ENCODE measurements at regions not wholly inside any gene's neighbourhood (a gene's known extent, or its start where the extent isn't known, plus 50 kb on each side); places are given as distances from the start of the nearest gene placed in this dataset.
A peak's percentile ranks its signal among the peaks of the same experiment; 100 is the strongest.

DNA sequence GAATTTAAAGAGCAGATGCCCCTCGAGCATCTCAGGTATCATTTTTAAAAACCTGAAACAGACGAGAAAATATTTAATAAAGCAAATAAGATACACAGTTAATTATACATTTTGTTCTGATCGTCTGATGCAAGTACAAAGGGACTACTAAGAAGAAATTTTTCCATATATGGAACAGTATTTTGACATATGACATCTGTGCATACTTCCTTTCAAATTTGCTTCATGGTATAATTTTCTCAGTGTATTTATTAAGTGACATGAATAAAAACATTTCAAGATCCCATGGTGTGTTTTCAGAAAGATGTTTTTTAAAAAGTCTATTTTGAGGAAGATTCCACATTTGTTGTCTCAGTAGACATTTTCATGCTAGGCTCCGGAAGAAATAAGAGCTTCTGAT is 208.1 kb downstream of the VGLL3 start (continued):
- no peak for TF ChIP-seq CREM (IDR thresholded peaks at IDR 0.05; ENCODE audit: low read depth)

DNA sequence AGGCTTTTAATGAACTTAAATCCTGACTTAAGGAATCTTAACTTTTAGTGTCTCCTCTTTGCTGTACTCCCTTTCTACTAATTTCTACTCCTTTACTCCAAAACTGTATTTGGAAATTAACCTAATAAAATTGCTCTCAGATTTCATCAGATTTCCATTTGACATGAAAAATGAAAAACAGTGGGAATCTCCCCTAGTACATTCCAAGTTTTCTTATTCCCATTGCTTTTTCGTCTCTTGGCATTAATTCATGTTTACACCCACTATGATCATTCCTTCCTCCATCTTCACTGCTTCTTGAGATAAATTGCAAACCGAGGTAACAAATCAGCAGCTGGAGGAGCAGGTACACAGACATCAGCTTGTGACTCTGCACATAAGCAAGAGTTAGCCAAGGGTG is 208.7 kb downstream of the VGLL3 start:
- intact Hi-C loops (cut with micrococcal nuclease; ENCODE audit: unreplicated experiment) = no loop called here
- 0% methylated on average over 2 of the region's 2 CpGs for WGBS (ENCODE audit: insufficient coverage, insufficient replicate concordance, low lambda C conversion rate, missing lambda C conversion rate)
- POLR2A ChIA-PET = no interaction called here

DNA sequence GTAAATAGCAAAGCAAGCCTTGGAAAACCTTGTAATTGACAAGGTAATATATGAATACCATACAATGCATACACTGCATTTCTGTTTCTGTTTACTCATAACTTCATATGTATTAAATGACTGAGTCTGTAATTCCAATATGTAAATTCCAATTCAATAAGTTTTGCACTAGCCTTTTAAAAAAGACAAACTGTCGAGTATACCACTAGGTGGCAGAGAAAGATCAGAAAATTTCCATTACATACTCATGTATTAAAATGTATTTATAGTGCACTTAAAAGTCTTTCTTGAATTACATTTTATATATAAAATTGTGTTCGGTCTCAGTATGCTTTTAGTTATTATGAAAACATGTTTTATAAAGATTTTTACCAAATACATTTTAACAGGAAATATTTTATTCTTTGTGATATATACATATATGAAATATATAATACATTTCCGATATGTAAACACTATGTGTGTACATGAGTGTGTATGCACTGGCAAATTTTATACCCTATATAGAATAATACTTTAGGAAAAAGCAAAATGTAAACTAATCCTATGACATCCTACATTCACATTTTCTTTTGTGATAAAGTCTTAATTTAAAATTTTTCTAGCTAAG is 216.8 kb downstream of the VGLL3 start:
- peak; percentile 39; the same call in 1 of the 3 replicates for ATAC-seq
- BruUV-seq (replicated peaks) = no TSS peak
- no peaks in the 10 kb centered on the region for H4K20me1 ChIP-seq (ENCODE audit: control insufficient read depth, insufficient read depth)
- CTCF ChIA-PET = interaction anchor here (0.7 to 4.2 kb wide), 8 partner anchors 13 to 394 kb away, joined by 3 to 26 read pairs (median 4); no protein-coding TSS in a partner anchor
- H3K79me2 ChIP-seq (ENCODE audit: control insufficient read depth, insufficient read depth, low read length) = no peaks in the 10 kb centered on the region
- H3K4me1 ChIP-seq (ENCODE audit: control insufficient read depth, insufficient read depth, low read length) = no peaks in the 10 kb centered on the region
- H3K36me3 ChIP-seq (ENCODE audit: control insufficient read depth in 2 of 2, insufficient read depth in 2 of 2, low read length in 1 of 2) = no peaks in the 10 kb centered on the region
- intact Hi-C loops (cut with micrococcal nuclease; ENCODE audit: unreplicated experiment) (loop anchor here (2.0 to 10.0 kb wide), 3 partner anchors 201 to 395 kb away; no protein-coding TSS in a partner anchor), in situ Hi-C loops (cut with MboI) (no loop called here)
- no peak overlapping the region for H3K27ac ChIP-seq (ENCODE audit: control insufficient read depth, insufficient read depth)
- RAD21 ChIA-PET (ENCODE audit: unreplicated experiment) = interaction anchor here (0.6 kb wide), 1 partner anchor 394 kb away, joined by 4 read pairs; no protein-coding TSS in a partner anchor
- H3K4me2 ChIP-seq (ENCODE audit: control insufficient read depth, insufficient read depth) = no peak overlapping the region
- SMC1A ChIA-PET (ENCODE audit: uncharacterized antibody, unreplicated experiment) = interaction anchor here (1.4 kb wide), 1 partner anchor 309 kb away, joined by 3 read pairs; no protein-coding TSS in a partner anchor
- no peaks in the 10 kb centered on the region; a peak in 1 of 4 replicates for H3K27me3 ChIP-seq (replicated peaks in 1 of 2; ENCODE audit: control insufficient read depth in 2 of 2, insufficient read depth in 2 of 2, low read length in 1 of 2)
- 15% methylated on average over 3 of the region's 3 CpGs for WGBS (ENCODE audit: insufficient coverage, insufficient replicate concordance, low lambda C conversion rate, missing lambda C conversion rate)
- no peak for DNase-seq (ENCODE audit: low read depth, low spot score)
- no peak overlapping the region for H3K9ac ChIP-seq (ENCODE audit: control insufficient read depth, insufficient read depth, low read length)
- H3K4me3 ChIP-seq = no peak overlapping the region
- peak; percentile 64 for FAIRE-seq
- POLR2A ChIA-PET = no interaction called here
- H2AFZ ChIP-seq (ENCODE audit: control insufficient read depth, low read depth, low read length) = no peak overlapping the region
- no peaks in the 10 kb centered on the region for H3K9me3 ChIP-seq (replicated peaks; ENCODE audit: control insufficient read depth, insufficient read depth, low read length)
- TF ChIP-seq SP1 (IDR thresholded peaks at IDR 0.05; ENCODE audit: low read depth, low read length) (no peak), MYC (IDR thresholded peaks at IDR 0.05; ENCODE audit: insufficient read depth, insufficient read length, insufficient replicate concordance, low read length, severe bottlenecking) (no peak), RELA (IDR thresholded peaks at IDR 0.05; ENCODE audit: borderline replicate concordance, partially characterized antibody) (no peak), RAD21 (IDR thresholded peaks at IDR 0.05; ENCODE audit: insufficient read depth, low read depth, low read length) (peak; percentile 28; the same call in 1 of the 2 replicates)
- TF ChIP-seq, protein P1, sequence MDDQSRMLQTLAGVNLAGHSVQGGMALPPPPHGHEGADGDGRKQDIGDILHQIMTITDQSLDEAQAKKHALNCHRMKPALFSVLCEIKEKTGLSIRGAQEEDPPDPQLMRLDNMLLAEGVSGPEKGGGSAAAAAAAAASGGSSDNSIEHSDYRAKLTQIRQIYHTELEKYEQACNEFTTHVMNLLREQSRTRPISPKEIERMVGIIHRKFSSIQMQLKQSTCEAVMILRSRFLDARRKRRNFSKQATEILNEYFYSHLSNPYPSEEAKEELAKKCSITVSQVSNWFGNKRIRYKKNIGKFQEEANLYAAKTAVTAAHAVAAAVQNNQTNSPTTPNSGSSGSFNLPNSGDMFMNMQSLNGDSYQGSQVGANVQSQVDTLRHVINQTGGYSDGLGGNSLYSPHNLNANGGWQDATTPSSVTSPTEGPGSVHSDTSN (IDR thresholded peaks at IDR 0.05; ENCODE audit: insufficient replicate concordance, low read depth, low read length) = no peak

More for the DNA sequence above, 208.7 kb downstream of the VGLL3 start:
- H3K27me3 ChIP-seq (replicated peaks in 1 of 2; ENCODE audit: control insufficient read depth in 2 of 2, insufficient read depth in 2 of 2, low read length in 1 of 2) = no peaks in the 10 kb centered on the region; a peak in 1 of 4 replicates
- BruUV-seq (replicated peaks) = no TSS peak
- H3K4me3 ChIP-seq = no peak overlapping the region
- H3K27ac ChIP-seq (ENCODE audit: control insufficient read depth, insufficient read depth) = no peak overlapping the region
- H3K9ac ChIP-seq (ENCODE audit: control insufficient read depth, insufficient read depth, low read length) = no peak overlapping the region
- H3K79me2 ChIP-seq (ENCODE audit: control insufficient read depth, insufficient read depth, low read length) = no peaks in the 10 kb centered on the region
- H3K4me1 ChIP-seq (ENCODE audit: control insufficient read depth, insufficient read depth, low read length) = no peaks in the 10 kb centered on the region
- no peaks in the 10 kb centered on the region for H4K20me1 ChIP-seq (ENCODE audit: control insufficient read depth, insufficient read depth)
- in situ Hi-C loops (cut with MboI) = loop anchor here (10.0 to 25.0 kb wide), 2 partner anchors 303 to 380 kb away; no protein-coding TSS in a partner anchor
- no peak for TF ChIP-seq BACH1 (IDR thresholded peaks at IDR 0.05; ENCODE audit: borderline replicate concordance)
- TF ChIP-seq NRF1 (conservative IDR thresholded peaks at IDR 0.05; ENCODE audit: low read depth, low read length) = no peak
- no peak for TF ChIP-seq SMAD1 (IDR thresholded peaks at IDR 0.05; ENCODE audit: low read depth, partially characterized antibody)
- no peak for TF ChIP-seq CHD1 (IDR thresholded peaks at IDR 0.05; ENCODE audit: low read depth, low read length)
- no peak for TF ChIP-seq YY1 (IDR thresholded peaks at IDR 0.05; ENCODE audit: low read depth, low read length)
- TF ChIP-seq LARP7 (IDR thresholded peaks at IDR 0.05) = no peak
- no peak for TF ChIP-seq NFYA (IDR thresholded peaks at IDR 0.05; ENCODE audit: borderline replicate concordance, low read depth, low read length)
- TF ChIP-seq TCF7 (IDR thresholded peaks at IDR 0.05; ENCODE audit: borderline replicate concordance) = no peak
- ATAC-seq (no peak), FAIRE-seq (no peak), DNase-seq (ENCODE audit: low read depth, low spot score) (no peak)
- no peak overlapping the region for H3K4me2 ChIP-seq (ENCODE audit: control insufficient read depth, insufficient read depth)
- ChIA-PET CTCF (interaction anchor here (0.8 kb wide), 1 partner anchor 9 kb away, joined by 3 read pairs; no protein-coding TSS in a partner anchor), SMC1A (ENCODE audit: uncharacterized antibody, unreplicated experiment) (no interaction called here), RAD21 (ENCODE audit: unreplicated experiment) (no interaction called here)
- no peaks in the 10 kb centered on the region for H3K36me3 ChIP-seq (ENCODE audit: control insufficient read depth in 2 of 2, insufficient read depth in 2 of 2, low read length in 1 of 2)
- no peaks in the 10 kb centered on the region for H3K9me3 ChIP-seq (replicated peaks; ENCODE audit: control insufficient read depth, insufficient read depth, low read length)
- H2AFZ ChIP-seq (ENCODE audit: control insufficient read depth, low read depth, low read length) = no peak overlapping the region
